Esophagus muscularis mucosa (tissue), 4 donors: ENCODE measurements at regions not wholly inside any gene's neighbourhood (a gene's known extent, or its start where the extent isn't known, plus 50 kb on each side); places are given as distances from the start of the nearest gene placed in this dataset.
"Not testable (repeated sequence)": the region's sequence is repeated elsewhere in the genome, so short reads cannot be mapped to it uniquely, and the experiment has no call there.

Source experiments
- DNase-seq: peaks from one replicate; pipeline ENCODE4 v3.0.0-alpha.2; 2017; ENCODE audit errors: extremely low spot score
- H3K27ac ChIP-seq, 4 donors: fragments of 200-600 bp; sonication (generic); replicated peaks in 1 of 4; 1 replicate in 3 of 4; 2 replicates in 1 of 4; pipeline ENCODE4 v1.5.1; 2016 to 2019; ENCODE audit warnings: mild to moderate bottlenecking in 1 of 4
- H3K27me3 ChIP-seq, 4 donors: fragments of 200-600 bp; sonication (generic); one replicate each; pipeline versions ENCODE4 v1.5.1 to v1.6.0; 2016 to 2019
- H3K36me3 ChIP-seq, 4 donors: fragments of 200-600 bp; sonication (generic); one replicate each; pipeline ENCODE4 v1.5.1; 2016 to 2019
- H3K4me1 ChIP-seq, 4 donors: fragments of 200-600 bp; sonication (generic); one replicate each; pipeline ENCODE4 v1.5.1; 2016 to 2019
- H3K4me3 ChIP-seq, 4 donors: fragments of 200-600 bp; sonication (generic); 1 replicate in 2 of 4; 2 replicates in 2 of 4; pipeline ENCODE4 v1.5.1; 2016 to 2019; ENCODE audit warnings: mild to moderate bottlenecking in 4 of 4, moderate library complexity in 1 of 4
- H3K9me3 ChIP-seq, 4 donors: fragments of 200-600 bp; sonication (generic); 1 replicate in 3 of 4; 2 replicates in 1 of 4; pipeline ENCODE4 v1.5.1; 2016 to 2019
- CTCF ChIP-seq, 3 experiments: fragments of 200-600 bp in 2 of 3; fragments of 450-650 bp in 1 of 3; sonication (generic) in 2 of 3; IDR thresholded peaks; one replicate each; pipeline ENCODE4 v1.5.1; 2017 to 2019; ENCODE audit warnings: antibody characterized with exemption in 3 of 3, mild to moderate bottlenecking in 2 of 3, moderate library complexity in 1 of 3
- EP300 ChIP-seq: sonication (generic); formaldehyde crosslinking; IDR thresholded peaks from one replicate; pipeline ENCODE4 v1.6.1; 2017; ENCODE audit warnings: antibody characterized with exemption
- POLR2A ChIP-seq: fragments of 450-650 bp; IDR thresholded peaks from one replicate; pipeline ENCODE4 v1.6.1; 2017; ENCODE audit warnings: antibody characterized with exemption, moderate library complexity, mild to moderate bottlenecking, low read depth
- POLR2AphosphoS5 ChIP-seq, 2 donors: sonication (generic); formaldehyde crosslinking; IDR thresholded peaks; one replicate each; pipeline ENCODE4 v1.6.1; 2017; ENCODE audit warnings: antibody characterized with exemption in 2 of 2
- WGBS: methylation state at CpG from one replicate; pipeline ENCODE4 v1.1.5; 2018; 5-methylcytosine and 5-hydroxymethylcytosine counted together
- intact Hi-C: fragments of 100-400 bp; cut with DNase I; formaldehyde crosslinking; loops from one replicate; pipeline ENCODE4 v1.15.1; 2023

GRCh38 chr7:80027611-80028173 is 106.9 kb upstream of the GNAI1 start:
- Histone ChIP-seq H3K36me3 (no peaks in the 10 kb centered on the region), H3K4me3 (no peak overlapping the region), H3K9me3 (peaks cover 0 to 4% (median 2%) of the 10 kb centered on the region in 4 donors), H3K27me3 (no peaks in the 10 kb centered on the region), H3K4me1 (no peaks in the 10 kb centered on the region), H3K27ac (no peak overlapping the region)
- no peak for DNase-seq
- WGBS: 83% methylated on average over 4 of the region's 4 CpGs
- intact Hi-C loops: no loop called here
- TF ChIP-seq POLR2A (no peak), CTCF (IDR thresholded peaks at IDR 0.05) (no peak), POLR2AphosphoS5 (IDR thresholded peaks at IDR 0.05) (no peak), EP300 (no peak)

- H3K27me3 ChIP-seq: no peaks in the 10 kb centered on the region
- H3K9me3 ChIP-seq: peaks cover 0 to 6% (median 5%) of the 10 kb centered on the region in 4 donors
- intact Hi-C loops: no loop called here
- 94% methylated on average over 4 of the region's 4 CpGs for WGBS
- TF ChIP-seq EP300 (no peak), CTCF (IDR thresholded peaks at IDR 0.05) (no peak), POLR2A (no peak), POLR2AphosphoS5 (IDR thresholded peaks at IDR 0.05) (no peak)
- DNase-seq: no peak
- no peaks in the 10 kb centered on the region for H3K36me3 ChIP-seq
- H3K4me3 ChIP-seq: no peak overlapping the region
- no peak overlapping the region for H3K27ac ChIP-seq
- H3K4me1 ChIP-seq: no peaks in the 10 kb centered on the region
Observed at GRCh38 chr7:80026766-80027165, 107.9 kb upstream of the GNAI1 start.

GRCh38 chr7:80020277-80020676 is 114.4 kb upstream of the GNAI1 start:
- intact Hi-C loops, H3K36me3 ChIP-seq, H3K4me3 ChIP-seq, DNase-seq, H3K9me3 ChIP-seq, H3K27me3 ChIP-seq, H3K27ac ChIP-seq, H3K4me1 ChIP-seq: not testable (repeated sequence)
- 74% methylated on average over 4 of the region's 5 CpGs for WGBS

GRCh38 chr7:80019809-80020207 is 114.8 kb upstream of the GNAI1 start:
- H3K4me1 ChIP-seq, H3K27ac ChIP-seq, H3K9me3 ChIP-seq, DNase-seq, H3K4me3 ChIP-seq, H3K36me3 ChIP-seq, H3K27me3 ChIP-seq, intact Hi-C loops: not testable (repeated sequence)
- 77% methylated on average over 3 of the region's 4 CpGs for WGBS

- H3K4me1 ChIP-seq: no peaks in the 10 kb centered on the region
- no peak for DNase-seq
- H3K4me3 ChIP-seq: no peak overlapping the region
- 39% methylated on average over 9 of the region's 9 CpGs for WGBS
- H3K9me3 ChIP-seq: peaks cover 0 to 6% (median 5%) of the 10 kb centered on the region in 4 donors
- no peak for TF ChIP-seq EP300
- TF ChIP-seq POLR2A: no peak
- peak; percentile 50 to 77 (median 65) for TF ChIP-seq CTCF (IDR thresholded peaks at IDR 0.05)
- no peaks in the 10 kb centered on the region for H3K36me3 ChIP-seq
- H3K27ac ChIP-seq: no peak overlapping the region
- no peaks in the 10 kb centered on the region for H3K27me3 ChIP-seq
- intact Hi-C loops: no loop called here
Observed at GRCh38 chr7:80018941-80019808, 115.5 kb upstream of the GNAI1 start.
